Hepatocyte (in vitro differentiated cells): ENCODE measurements at regions not wholly inside any gene's neighbourhood (a gene's known extent, or its start where the extent isn't known, plus 50 kb on each side); places are given as distances from the start of the nearest gene placed in this dataset.

ENCODE experiments used
- DNase-seq: peaks from one replicate; pipeline ENCODE4 v3.0.0-alpha.2; 2016; ENCODE audit warnings: low spot score
- H2AFZ ChIP-seq: fragments of 200-600 bp; sonication (generic); 2 replicates; pipeline ENCODE4 v1.6.0; 2016; ENCODE audit warnings: antibody characterized with exemption, mild to moderate bottlenecking
- H3K27ac ChIP-seq: fragments of 200-600 bp; sonication (generic); 2 replicates; pipeline ENCODE4 v1.5.1; 2016; ENCODE audit warnings: mild to moderate bottlenecking
- H3K27me3 ChIP-seq: fragments of 200-600 bp; sonication (generic); 2 replicates; pipeline ENCODE4 v1.6.1; 2016
- H3K36me3 ChIP-seq: fragments of 200-600 bp; sonication (generic); replicated peaks from 2 replicates; pipeline ENCODE4 v1.5.1; 2016; ENCODE audit warnings: low read depth; ENCODE audit not compliant: insufficient read depth
- H3K4me1 ChIP-seq: fragments of 200-600 bp; sonication (generic); 2 replicates; pipeline ENCODE4 v1.5.1; 2016; ENCODE audit warnings: mild to moderate bottlenecking, moderate library complexity; ENCODE audit not compliant: insufficient read depth
- H3K4me2 ChIP-seq: fragments of 200-600 bp; sonication (generic); 2 replicates; pipeline ENCODE4 v1.6.0; 2016
- H3K4me3 ChIP-seq: fragments of 200-600 bp; sonication (generic); 2 replicates; pipeline ENCODE4 v1.5.1; 2016; ENCODE audit warnings: mild to moderate bottlenecking
- H3K79me2 ChIP-seq: fragments of 200-600 bp; sonication (generic); 2 replicates; pipeline ENCODE4 v1.6.0; 2017; ENCODE audit warnings: mild to moderate bottlenecking
- H3K9me2 ChIP-seq: fragments of 200-600 bp; sonication (generic); replicated peaks from 2 replicates; pipeline ENCODE4 v1.6.0; 2017; ENCODE audit warnings: mild to moderate bottlenecking; ENCODE audit not compliant: insufficient read depth
- H3K9me3 ChIP-seq: fragments of 200-600 bp; sonication (generic); 2 replicates; pipeline ENCODE4 v1.5.1; 2016; ENCODE audit warnings: low read depth, mild to moderate bottlenecking
- H4K20me1 ChIP-seq: fragments of 200-600 bp; sonication (generic); 2 replicates; pipeline ENCODE4 v1.6.0; 2016; ENCODE audit warnings: mild to moderate bottlenecking; ENCODE audit not compliant: insufficient read depth, poor library complexity, severe bottlenecking
- CTCF ChIP-seq: fragments of 200-600 bp; sonication (generic); IDR thresholded peaks from 2 replicates; pipeline ENCODE4 v1.5.1; 2016; ENCODE audit warnings: antibody characterized with exemption, mild to moderate bottlenecking; ENCODE audit not compliant: poor library complexity
- EZH2 ChIP-seq: fragments of 200-600 bp; sonication (generic); IDR thresholded peaks from 2 replicates; pipeline ENCODE4 v1.6.1; 2016; ENCODE audit warnings: antibody characterized with exemption, mild to moderate bottlenecking, borderline replicate concordance
- EZH2phosphoT487 ChIP-seq: fragments of 200-600 bp; sonication (generic); IDR thresholded peaks from one replicate; pipeline ENCODE4 v1.6.1; 2018; ENCODE audit warnings: antibody characterized with exemption, mild to moderate bottlenecking, low read depth, moderate library complexity; ENCODE audit not compliant: unreplicated experiment, severe bottlenecking
- WGBS: methylation state at CpG from one replicate; pipeline ENCODE4 v1.1.6; 2016; ENCODE audit warnings: low lambda C conversion rate; ENCODE audit errors: missing lambda C conversion rate; 5-methylcytosine and 5-hydroxymethylcytosine counted together

- Histone ChIP-seq H2AFZ (no peak overlapping the region), H3K4me3 (no peak overlapping the region), H3K4me2 (no peak overlapping the region), H3K36me3 (no peaks in the 10 kb centered on the region), H3K79me2 (no peaks in the 10 kb centered on the region), H4K20me1 (no peaks in the 10 kb centered on the region), H3K4me1 (no peaks in the 10 kb centered on the region), H3K9me3 (no peaks in the 10 kb centered on the region), H3K27me3 (no peaks in the 10 kb centered on the region), H3K27ac (no peak overlapping the region), H3K9me2 (no peaks in the 10 kb centered on the region)
- TF ChIP-seq EZH2 (no peak), CTCF (no peak), EZH2phosphoT487 (no peak)
- no peak for DNase-seq
- 78% methylated on average over 2 of the region's 2 CpGs for WGBS
Measured at GRCh38 chr2:180141600-180141999, 134.5 kb upstream of the CWC22 start.

- Histone ChIP-seq H3K79me2 (no peaks in the 10 kb centered on the region), H3K9me2 (no peaks in the 10 kb centered on the region), H3K27ac (no peak overlapping the region), H3K4me3 (no peak overlapping the region), H3K4me2 (no peak overlapping the region), H3K9me3 (no peaks in the 10 kb centered on the region), H2AFZ (no peak overlapping the region), H4K20me1 (no peaks in the 10 kb centered on the region), H3K4me1 (no peaks in the 10 kb centered on the region), H3K36me3 (no peaks in the 10 kb centered on the region), H3K27me3 (no peaks in the 10 kb centered on the region)
- DNase-seq, result no peak
- 70% methylated on average over 1 of the region's 1 CpG for WGBS
- TF ChIP-seq EZH2phosphoT487 (no peak), CTCF (no peak)
Measured at GRCh38 chr2:180133736-180134135, 126.6 kb upstream of the CWC22 start.

DNA sequence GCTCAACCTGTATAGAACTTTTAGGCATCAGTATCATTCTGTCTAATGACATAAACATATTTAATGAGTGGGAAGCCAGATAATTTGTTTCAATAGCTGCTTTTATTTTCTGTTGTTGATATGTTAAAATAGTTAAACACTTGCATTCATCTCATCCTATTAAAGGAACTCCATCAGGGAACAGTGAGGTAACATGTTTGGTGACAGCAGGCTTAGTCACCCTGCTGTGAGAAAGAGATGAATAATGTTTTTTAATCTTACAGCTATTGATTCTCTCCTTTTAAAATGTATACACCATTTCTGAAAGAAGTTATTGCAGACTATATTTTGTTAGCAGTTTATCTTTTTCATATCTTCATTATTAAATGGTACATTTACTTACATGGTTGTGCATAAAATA lies 123.3 kb upstream of the CWC22 start:
- H3K4me2 ChIP-seq, result no peak overlapping the region
- H3K36me3 ChIP-seq, result no peaks in the 10 kb centered on the region
- TF ChIP-seq CTCF (no peak), EZH2 (no peak), EZH2phosphoT487 (no peak)

DNA sequence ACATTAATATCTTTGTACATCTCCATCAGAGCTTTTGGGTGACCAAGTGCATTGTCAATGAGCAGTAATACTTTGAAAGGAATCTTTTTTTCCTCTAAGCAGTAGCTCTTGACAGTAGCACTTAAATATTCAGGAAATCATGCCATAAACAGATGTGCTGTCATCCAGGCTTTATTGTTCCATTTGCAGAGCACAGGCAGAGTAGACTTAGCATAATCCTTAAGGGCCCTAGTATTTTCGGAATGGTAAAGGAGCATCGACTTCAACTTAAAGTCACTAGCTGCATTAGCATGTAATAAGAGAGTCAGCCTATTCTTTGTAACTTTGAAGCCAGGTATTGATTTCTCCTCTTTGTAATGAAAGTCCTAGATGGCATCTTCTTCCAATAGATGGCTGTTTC lies 121.8 kb upstream of the CWC22 start:
- Histone ChIP-seq H3K4me3 (no peak overlapping the region), H3K36me3 (no peaks in the 10 kb centered on the region), H3K9me3 (no peaks in the 10 kb centered on the region), H2AFZ (no peak overlapping the region), H4K20me1 (no peaks in the 10 kb centered on the region), H3K4me2 (no peak overlapping the region), H3K9me2 (no peaks in the 10 kb centered on the region), H3K4me1 (no peaks in the 10 kb centered on the region), H3K27me3 (no peaks in the 10 kb centered on the region), H3K79me2 (no peaks in the 10 kb centered on the region), H3K27ac (no peak overlapping the region)
- no peak for DNase-seq
- TF ChIP-seq EZH2, result no peak
- no peak for TF ChIP-seq EZH2phosphoT487
- no peak for TF ChIP-seq CTCF
- 81% methylated on average over 2 of the region's 2 CpGs for WGBS

More for the DNA sequence above, 123.3 kb upstream of the CWC22 start:
- Histone ChIP-seq H3K27me3 (no peaks in the 10 kb centered on the region), H3K79me2 (no peaks in the 10 kb centered on the region), H2AFZ (no peak overlapping the region), H3K9me2 (no peaks in the 10 kb centered on the region), H3K4me3 (no peak overlapping the region), H4K20me1 (no peaks in the 10 kb centered on the region), H3K27ac (no peak overlapping the region), H3K9me3 (no peaks in the 10 kb centered on the region), H3K4me1 (no peaks in the 10 kb centered on the region)
- DNase-seq, result no peak
